NCI-H146 treated with DMSO at 0.1 percent for 48 hours (cell line): ENCODE measurements at regions not wholly inside any gene's neighbourhood (a gene's known extent, or its start where the extent isn't known, plus 50 kb on each side); places are given as distances from the start of the nearest gene placed in this dataset.

Experiments
- DNase-seq: peaks from one replicate; lab custom pipeline; 2025; ENCODE audit not compliant: unreplicated experiment; lab: John Stamatoyannopoulos, UW

- no peak for DNase-seq
These were observed 113.6 kb downstream of the OAT start for GRCh38 chr10:124305131-124305530.

- no peak for DNase-seq
These were observed 114.9 kb downstream of the OAT start for GRCh38 chr10:124303662-124304418.

GRCh38 chr10:124302951-124303505 is 115.7 kb downstream of the OAT start:
- no peak for DNase-seq

GRCh38 chr10:124301736-124302135 is 117.0 kb downstream of the OAT start:
- no peak for DNase-seq

DNA sequence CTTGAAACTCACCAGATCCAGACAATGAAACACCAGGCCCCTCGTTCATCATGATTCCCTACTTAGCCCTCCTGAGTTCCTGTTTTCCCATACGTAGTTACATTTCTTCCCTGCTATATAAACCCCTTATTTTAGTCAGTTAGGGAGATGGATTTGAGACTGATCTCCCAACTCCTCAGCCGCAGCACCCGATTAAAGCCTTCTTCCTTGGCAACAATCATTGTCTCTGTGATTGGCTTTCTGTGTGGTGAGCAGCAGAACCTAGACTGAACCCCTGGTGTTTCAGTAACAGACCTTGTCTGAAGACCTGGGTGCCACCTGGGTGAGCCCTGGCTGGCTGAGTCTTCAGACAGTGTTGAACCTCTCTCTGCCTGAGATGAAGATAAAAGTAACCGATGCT is 118.0 kb downstream of the OAT start:
- DNase-seq: no peak

DNA sequence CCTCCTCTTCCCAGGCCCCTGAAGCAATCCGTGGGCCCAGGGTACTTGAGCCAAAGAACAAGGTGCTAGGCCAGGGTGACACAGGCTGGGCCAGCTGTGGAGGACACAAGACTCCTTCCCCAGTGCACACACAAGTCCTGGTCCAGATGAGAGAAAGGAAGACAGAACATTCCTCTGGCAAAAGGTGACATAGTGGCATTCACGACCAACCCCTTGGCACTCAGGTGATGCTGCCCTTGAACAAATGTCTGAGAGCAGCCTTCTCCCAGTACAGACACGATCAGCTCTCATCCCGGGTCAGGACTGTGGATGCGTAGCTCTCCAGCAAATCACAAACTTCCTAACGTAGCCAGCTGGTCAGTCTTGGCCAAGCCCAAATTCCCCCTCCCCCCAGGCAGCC is 118.5 kb downstream of the OAT start:
- DNase-seq: no peak

DNA sequence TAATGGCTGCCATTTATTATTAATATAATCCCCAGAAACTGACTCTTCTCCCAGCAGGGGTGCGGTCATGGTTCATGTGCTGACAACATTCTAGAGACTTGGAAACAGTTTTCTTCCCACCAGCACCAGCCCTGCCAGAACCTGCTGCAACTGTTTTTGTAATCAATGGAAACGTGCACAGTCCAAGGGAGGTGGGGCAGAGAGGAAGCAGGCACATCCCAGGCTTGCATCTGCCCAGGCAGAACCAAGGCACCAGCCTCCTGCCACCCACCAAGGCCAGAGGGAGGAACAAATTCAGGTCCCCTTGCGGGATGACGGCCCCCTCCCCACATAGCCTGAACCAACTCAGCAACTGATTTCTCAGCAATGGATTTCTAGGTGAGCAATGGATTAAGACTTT is 119.0 kb downstream of the OAT start:
- DNase-seq: no peak

DNA sequence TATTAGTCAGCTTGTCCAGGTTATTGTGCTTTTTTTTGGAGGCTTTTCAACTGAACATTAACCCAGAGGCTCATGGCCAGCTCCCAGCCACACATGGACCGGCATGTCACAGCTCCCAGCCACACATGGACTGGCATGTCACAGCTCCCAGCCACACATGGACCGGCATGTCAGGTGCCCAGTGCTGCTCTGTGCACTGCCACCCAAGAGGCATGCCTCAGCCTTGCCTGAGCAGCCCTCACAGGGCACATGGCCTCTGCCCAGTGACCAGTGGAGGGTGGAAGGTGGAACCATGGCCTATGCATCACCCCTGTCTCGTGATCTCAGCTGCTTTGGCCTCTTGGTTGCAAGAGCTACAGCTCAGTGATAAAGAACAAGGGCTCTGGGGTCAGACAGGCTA is 119.8 kb downstream of the OAT start:
- DNase-seq: no peak

DNA sequence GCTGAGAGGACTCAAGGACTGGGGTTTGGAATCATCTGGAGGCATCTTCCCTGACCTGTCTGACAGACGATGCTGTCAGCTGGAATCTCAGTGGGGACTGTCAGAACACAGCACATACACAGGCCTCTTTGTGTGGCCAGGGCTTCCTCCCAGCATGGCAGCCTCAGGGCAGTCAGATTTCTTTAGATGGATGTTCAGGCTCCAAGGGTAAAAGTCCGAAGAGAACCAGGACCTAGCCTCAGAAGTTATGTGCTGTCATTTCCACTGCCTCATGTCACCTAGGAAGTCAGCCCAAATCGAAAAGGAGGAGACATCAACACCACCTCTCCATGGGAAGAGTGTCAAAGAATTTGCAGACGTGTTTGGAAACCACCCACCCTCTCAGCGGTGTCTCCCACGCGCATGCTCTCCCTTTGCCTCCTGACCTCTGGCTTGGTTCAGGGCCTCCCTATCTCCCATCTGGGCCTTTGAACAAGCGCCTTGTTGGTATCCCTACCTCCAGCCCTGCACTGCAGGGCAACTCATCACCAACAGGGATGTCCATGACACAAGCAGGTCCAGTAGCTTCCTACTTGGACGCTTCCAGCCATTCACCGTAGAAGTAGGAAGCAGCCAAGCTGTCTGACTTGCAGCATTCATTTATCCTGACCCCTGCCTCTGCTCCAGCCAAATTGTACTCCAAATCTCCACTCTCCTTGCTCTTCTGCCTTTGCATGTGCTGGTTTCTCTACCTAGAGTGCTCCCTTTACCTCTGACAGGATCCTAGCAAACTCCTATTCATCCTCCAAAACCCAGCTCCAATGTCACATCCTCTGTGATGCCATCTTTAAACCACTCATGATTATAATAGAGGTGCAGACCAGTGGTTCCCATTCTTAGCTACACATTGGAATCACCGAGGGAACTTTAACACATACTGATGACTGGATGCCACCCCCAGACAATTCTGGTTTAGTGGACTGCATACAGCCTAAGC is 121.6 kb downstream of the OAT start:
- DNase-seq: no peak

GRCh38 chr10:124296121-124296812 is 122.5 kb downstream of the OAT start:
- peak; percentile 36 for DNase-seq

DNA sequence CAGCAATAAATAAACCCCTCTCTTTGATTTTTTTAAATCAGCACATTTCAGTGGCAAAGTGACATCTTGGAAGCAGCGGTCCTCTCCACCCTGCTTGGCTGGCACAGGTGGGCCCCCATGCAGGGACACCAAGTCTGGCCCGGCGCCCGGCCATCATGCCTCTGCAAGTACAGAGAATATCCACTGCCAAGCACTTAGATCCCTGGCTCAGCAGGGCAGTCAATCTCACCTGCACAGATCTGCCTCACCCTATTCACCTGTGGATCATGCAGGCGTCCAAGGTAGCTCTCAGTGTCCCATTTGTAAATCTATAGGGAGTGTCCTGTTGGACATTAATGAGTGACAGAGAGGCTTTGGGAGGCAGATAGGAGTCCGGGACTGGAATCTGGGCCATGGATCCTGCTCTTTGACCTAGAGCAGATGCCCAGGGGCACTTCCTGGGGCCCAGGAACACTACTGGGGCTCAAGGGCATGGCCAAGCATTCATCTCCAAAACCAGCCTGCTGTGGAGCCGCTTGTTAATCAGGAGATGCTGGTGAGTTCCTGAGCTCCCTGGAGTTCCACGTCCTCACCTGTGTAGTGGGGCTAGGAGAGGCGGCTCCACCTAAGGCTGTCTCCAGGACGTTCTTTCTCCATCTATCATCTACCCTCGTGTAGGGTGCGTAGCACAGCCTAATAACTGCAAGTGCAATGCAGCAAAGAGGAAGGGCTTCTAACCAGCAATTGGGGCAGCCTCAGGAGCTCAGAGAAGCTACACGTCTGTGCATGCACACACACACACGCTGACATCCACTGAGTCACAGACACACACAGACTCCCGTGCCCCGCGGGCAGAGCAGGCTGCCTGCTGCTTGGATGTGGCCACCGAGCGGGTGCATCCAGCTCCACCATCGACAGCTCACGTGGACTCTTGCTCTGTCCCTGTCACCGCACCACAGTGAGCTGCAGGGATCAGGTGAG is 123.6 kb downstream of the OAT start:
- DNase-seq: no peak

- no peak for DNase-seq
These were observed 124.9 kb downstream of the OAT start for GRCh38 chr10:124293616-124294449.

DNA sequence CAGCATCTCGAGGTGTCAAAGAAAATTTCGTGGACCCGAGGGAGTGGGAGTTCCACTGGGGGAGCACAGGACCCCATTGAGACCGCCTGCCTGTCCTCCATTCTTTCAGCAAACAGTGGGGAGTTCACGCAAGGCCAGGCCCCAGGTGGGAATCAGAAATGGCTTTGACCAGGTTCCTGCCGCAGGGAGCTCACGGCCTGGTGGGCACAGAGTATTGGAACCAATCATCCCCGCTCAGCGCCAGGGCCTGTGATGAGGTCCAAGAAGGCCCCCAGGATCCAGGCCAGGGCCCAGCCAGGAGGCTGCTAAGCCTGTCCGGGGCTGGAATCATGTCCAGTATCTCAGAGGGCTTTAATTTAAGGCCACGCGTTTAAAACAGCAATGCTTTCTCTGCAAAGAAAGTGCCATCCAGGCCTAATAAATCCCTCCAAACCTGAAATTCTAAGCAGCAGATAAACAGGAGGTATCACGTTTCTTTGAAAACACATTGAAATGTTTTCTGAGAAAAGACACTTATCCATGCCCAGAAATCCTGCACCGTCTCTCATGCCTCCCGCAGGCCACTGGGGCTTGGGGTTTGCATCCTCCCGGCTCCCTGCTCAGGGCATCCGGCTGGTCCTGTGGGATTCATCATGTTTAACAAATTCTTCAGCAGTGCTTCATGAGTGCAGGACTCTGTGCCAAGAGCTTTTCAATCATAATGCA is 125.7 kb downstream of the OAT start:
- DNase-seq: no peak

DNA sequence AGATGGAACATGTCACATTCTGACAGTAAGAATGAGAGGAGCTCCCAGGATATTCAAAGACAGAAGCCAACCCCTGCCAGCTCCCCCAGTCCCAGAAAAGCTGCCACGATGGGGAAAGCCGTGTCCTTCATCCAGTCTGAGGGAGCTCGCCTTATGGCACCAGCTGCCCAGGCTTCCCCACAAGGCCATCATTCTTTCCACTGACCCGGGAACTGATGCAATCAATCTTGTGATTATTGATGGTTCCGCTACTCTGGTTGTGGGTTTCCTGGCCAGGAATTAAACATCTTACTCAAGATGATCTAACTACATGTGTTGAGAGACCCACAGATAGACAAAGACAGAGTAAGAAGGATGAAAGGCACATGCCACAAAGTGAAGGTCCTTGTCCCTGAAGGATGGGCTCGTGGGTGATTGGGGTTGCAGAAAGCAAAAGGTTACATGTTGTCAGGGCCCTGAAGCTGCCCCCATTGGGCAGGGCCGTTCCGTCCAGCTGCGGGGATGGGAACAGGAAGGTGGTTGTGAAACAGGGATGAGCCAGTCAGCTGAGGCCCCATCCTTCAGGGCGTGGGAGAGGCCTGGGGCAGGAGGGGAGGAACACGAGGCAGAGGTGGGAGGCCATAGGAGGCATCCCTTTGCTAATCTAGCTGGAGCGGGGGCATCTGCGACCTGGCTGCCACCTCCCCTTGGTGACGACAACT is 127.6 kb downstream of the OAT start:
- no peak for DNase-seq

- DNase-seq: no peak
These were observed 128.6 kb downstream of the OAT start for GRCh38 chr10:124289851-124290795.

GRCh38 chr10:124288928-124289850 is 129.5 kb downstream of the OAT start:
- no peak for DNase-seq
